ENCODE measurements at regions not wholly inside any gene's neighbourhood (a gene's known extent, or its start where the extent isn't known, plus 50 kb on each side); places are given as distances from the start of the nearest gene placed in this dataset.
"Not testable (repeated sequence)": the region's sequence is repeated elsewhere in the genome, so short reads cannot be mapped to it uniquely, and the experiment has no call there.

- no peaks in the 10 kb centered on the region for H3K4me1 ChIP-seq (replicated peaks)
- H3K4me3 ChIP-seq, result no peak overlapping the region
- no peaks in the 10 kb centered on the region for H3K36me3 ChIP-seq
- H3K27me3 ChIP-seq (replicated peaks), result no peaks in the 10 kb centered on the region
- no peak overlapping the region for H3K27ac ChIP-seq
- no peaks in the 10 kb centered on the region for H3K9me3 ChIP-seq (replicated peaks)
- DNase-seq (ENCODE audit: low read depth in 1 of 2, low spot score in 2 of 2), result no peak
These were observed 592.2 kb downstream of the ADGRL2 start for GRCh38 chr1:82392946-82393345.

DNA sequence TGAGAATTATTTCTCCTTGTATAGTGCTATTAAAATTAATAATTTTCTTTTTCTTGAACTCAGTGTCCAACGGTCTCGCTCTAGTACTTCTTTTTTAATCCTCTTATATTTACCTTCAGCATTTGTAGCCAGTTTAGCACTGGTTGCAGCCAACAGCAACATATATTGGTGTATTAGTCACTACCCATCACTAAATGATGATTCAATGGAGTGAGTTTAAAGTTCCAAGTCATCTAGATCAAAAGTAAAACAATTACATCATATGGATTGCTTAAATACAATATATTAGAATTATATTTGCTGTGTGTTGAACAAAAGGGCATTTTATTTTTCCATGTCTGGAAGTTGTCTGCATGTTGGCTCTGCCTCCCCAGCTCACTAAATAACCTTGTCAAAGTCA, 591.8 kb downstream of the ADGRL2 start:
- no peak for DNase-seq (ENCODE audit: low read depth in 1 of 2, low spot score in 2 of 2)
- H3K4me1 ChIP-seq (replicated peaks), result no peaks in the 10 kb centered on the region
- H3K27me3 ChIP-seq (replicated peaks), result no peaks in the 10 kb centered on the region
- no peak overlapping the region for H3K27ac ChIP-seq
- no peaks in the 10 kb centered on the region for H3K9me3 ChIP-seq (replicated peaks)
- H3K4me3 ChIP-seq, result no peak overlapping the region
- H3K36me3 ChIP-seq, result no peaks in the 10 kb centered on the region

- DNase-seq (ENCODE audit: low read depth in 1 of 2, low spot score in 2 of 2), result no peak
- H3K4me3 ChIP-seq, result no peak overlapping the region
- no peaks in the 10 kb centered on the region for H3K9me3 ChIP-seq (replicated peaks)
- no peaks in the 10 kb centered on the region for H3K27me3 ChIP-seq (replicated peaks)
- H3K27ac ChIP-seq, result no peak overlapping the region
- no peaks in the 10 kb centered on the region for H3K36me3 ChIP-seq
- H3K4me1 ChIP-seq (replicated peaks), result peaks cover 4% of the 10 kb centered on the region; the same call in 1 of the 2 replicates
These were observed 591.0 kb downstream of the ADGRL2 start for GRCh38 chr1:82391712-82392111.

- Histone ChIP-seq H3K27me3 (replicated peaks) (no peaks in the 10 kb centered on the region), H3K4me3 (no peak overlapping the region), H3K27ac (no peak overlapping the region), H3K4me1 (replicated peaks) (peaks cover 5% of the 10 kb centered on the region; the same call in 1 of the 2 replicates), H3K9me3 (replicated peaks) (no peaks in the 10 kb centered on the region), H3K36me3 (no peaks in the 10 kb centered on the region)
- no peak for DNase-seq (ENCODE audit: low read depth in 1 of 2, low spot score in 2 of 2)
These were observed 589.9 kb downstream of the ADGRL2 start for GRCh38 chr1:82390627-82391026.

GRCh38 chr1:82388679-82389078, 587.9 kb downstream of the ADGRL2 start:
- DNase-seq (ENCODE audit: low read depth in 1 of 2, low spot score in 2 of 2), result no peak
- H3K4me3 ChIP-seq, result no peak overlapping the region
- no peak overlapping the region for H3K27ac ChIP-seq
- peaks cover 5% of the 10 kb centered on the region; the same call in 1 of the 2 replicates for H3K4me1 ChIP-seq (replicated peaks)
- no peaks in the 10 kb centered on the region for H3K36me3 ChIP-seq
- H3K9me3 ChIP-seq (replicated peaks), result no peaks in the 10 kb centered on the region
- no peaks in the 10 kb centered on the region for H3K27me3 ChIP-seq (replicated peaks)

GRCh38 chr1:82387012-82387366, 586.3 kb downstream of the ADGRL2 start:
- Histone ChIP-seq H3K36me3 (no peaks in the 10 kb centered on the region), H3K27me3 (replicated peaks) (no peaks in the 10 kb centered on the region), H3K4me3 (no peak overlapping the region), H3K27ac (no peak overlapping the region), H3K4me1 (replicated peaks) (peaks cover 5% of the 10 kb centered on the region; the same call in 1 of the 2 replicates), H3K9me3 (replicated peaks) (no peaks in the 10 kb centered on the region)
- no peak for DNase-seq (ENCODE audit: low read depth in 1 of 2, low spot score in 2 of 2)

DNA sequence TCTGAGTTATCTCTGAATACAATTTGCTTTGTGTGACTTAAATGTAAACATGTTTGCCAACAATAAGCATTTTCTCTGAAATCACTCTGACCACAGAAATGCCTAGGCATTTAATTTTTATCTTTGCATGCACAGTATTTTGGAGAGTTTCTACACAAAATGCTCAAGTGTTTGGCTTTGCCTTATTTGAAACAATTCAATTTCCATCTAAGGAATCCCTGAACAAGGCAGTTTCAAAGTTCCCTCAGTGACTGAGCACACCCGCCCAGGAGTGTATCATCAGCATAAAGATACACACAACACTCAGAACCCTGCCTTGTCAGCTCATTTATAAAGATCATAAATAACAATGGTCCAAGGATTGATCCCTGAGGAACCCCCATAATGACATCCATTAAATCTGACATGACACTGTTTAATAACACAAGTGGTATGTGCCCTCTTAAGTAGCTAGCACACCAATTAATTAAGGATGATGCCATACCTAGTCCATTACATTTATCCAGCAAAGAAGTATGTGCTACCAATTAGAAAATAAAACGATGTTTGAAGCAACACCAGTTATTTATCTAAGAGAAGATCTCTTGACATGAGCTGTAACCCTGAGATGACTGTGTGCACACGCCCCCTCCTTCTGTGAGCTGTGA, 585.8 kb downstream of the ADGRL2 start:
- Histone ChIP-seq H3K27ac (no peak overlapping the region), H3K4me1 (replicated peaks) (peaks cover 5% of the 10 kb centered on the region; the same call in 1 of the 2 replicates), H3K36me3 (no peaks in the 10 kb centered on the region), H3K27me3 (replicated peaks) (no peaks in the 10 kb centered on the region), H3K9me3 (replicated peaks) (no peaks in the 10 kb centered on the region), H3K4me3 (no peak overlapping the region)
- DNase-seq (ENCODE audit: low read depth in 1 of 2, low spot score in 2 of 2), result peak in 1 of 2 experiments; percentile 15

- no peak overlapping the region for H3K27ac ChIP-seq
- DNase-seq (ENCODE audit: low read depth in 1 of 2, low spot score in 2 of 2), result no peak
- H3K4me3 ChIP-seq, result no peak overlapping the region
- H3K9me3 ChIP-seq (replicated peaks), result no peaks in the 10 kb centered on the region
- peaks cover 5% of the 10 kb centered on the region; the same call in 1 of the 2 replicates for H3K4me1 ChIP-seq (replicated peaks)
- H3K27me3 ChIP-seq (replicated peaks), result no peaks in the 10 kb centered on the region
- no peaks in the 10 kb centered on the region for H3K36me3 ChIP-seq
These were observed 584.0 kb downstream of the ADGRL2 start for GRCh38 chr1:82384776-82385175.

DNA sequence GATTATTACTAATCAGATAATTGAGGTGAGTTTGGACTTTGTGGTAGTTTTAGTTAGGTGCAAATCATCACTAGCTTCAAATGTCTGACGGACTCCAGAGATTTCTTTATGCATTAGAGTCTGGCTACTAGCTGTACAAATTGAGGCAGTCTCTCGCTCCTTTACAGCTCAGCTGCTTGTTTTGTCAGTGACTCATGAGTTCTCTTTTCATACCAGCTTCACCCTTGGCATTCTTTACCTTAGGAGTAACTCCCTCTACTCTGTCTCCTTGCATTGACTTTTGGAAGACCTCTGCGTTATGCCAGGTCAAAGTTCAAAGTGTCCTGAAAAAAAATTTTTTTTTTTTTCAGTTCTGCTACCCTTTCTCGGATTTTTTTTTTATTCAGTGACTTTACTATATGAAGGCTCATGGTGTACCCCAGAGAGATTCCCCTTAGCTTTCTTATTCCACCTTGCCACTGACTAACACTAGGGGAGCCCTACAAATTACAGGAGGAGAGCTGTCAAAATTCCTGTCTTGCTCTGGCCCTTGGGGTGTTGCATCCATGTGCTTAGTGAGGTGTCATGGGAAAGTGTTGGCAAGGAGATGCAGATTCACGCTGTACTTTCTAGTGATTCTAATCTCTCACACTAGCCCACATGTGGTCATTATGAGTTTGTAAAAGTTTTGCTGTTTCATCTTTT, 576.6 kb downstream of the ADGRL2 start:
- Histone ChIP-seq H3K27me3 (replicated peaks) (no peaks in the 10 kb centered on the region), H3K27ac (no peak overlapping the region)
- peak in 1 of 2 experiments; percentile 10 for DNase-seq (ENCODE audit: low read depth in 1 of 2, low spot score in 2 of 2)

GRCh38 chr1:82373710-82374109, 573.0 kb downstream of the ADGRL2 start:
- Histone ChIP-seq H3K4me3 (no peak overlapping the region), H3K9me3 (replicated peaks) (no peaks in the 10 kb centered on the region), H3K27me3 (replicated peaks) (no peaks in the 10 kb centered on the region), H3K36me3 (no peaks in the 10 kb centered on the region), H3K4me1 (replicated peaks) (no peaks in the 10 kb centered on the region), H3K27ac (no peak overlapping the region)
- DNase-seq (ENCODE audit: low read depth in 1 of 2, low spot score in 2 of 2), result no peak

More for the DNA sequence above, 576.6 kb downstream of the ADGRL2 start:
- Histone ChIP-seq H3K4me1 (replicated peaks) (no peaks in the 10 kb centered on the region), H3K9me3 (replicated peaks) (no peaks in the 10 kb centered on the region), H3K4me3 (no peak overlapping the region), H3K36me3 (no peaks in the 10 kb centered on the region)

- no peaks in the 10 kb centered on the region for H3K36me3 ChIP-seq
- no peak overlapping the region for H3K4me3 ChIP-seq
- H3K9me3 ChIP-seq (replicated peaks), result no peaks in the 10 kb centered on the region; the same call in 1 of the 2 replicates
- no peaks in the 10 kb centered on the region for H3K4me1 ChIP-seq (replicated peaks)
- DNase-seq (ENCODE audit: low read depth in 1 of 2, low spot score in 2 of 2), result no peak
- H3K27ac ChIP-seq, result no peak overlapping the region
- H3K27me3 ChIP-seq (replicated peaks), result no peaks in the 10 kb centered on the region
These were observed 571.2 kb downstream of the ADGRL2 start for GRCh38 chr1:82371844-82372498.

GRCh38 chr1:82367456-82367855, 566.7 kb downstream of the ADGRL2 start:
- H3K4me3 ChIP-seq, result no peak overlapping the region
- H3K9me3 ChIP-seq (replicated peaks), result no peaks in the 10 kb centered on the region; the same call in 1 of the 2 replicates
- H3K27ac ChIP-seq, result no peak overlapping the region
- no peaks in the 10 kb centered on the region for H3K27me3 ChIP-seq (replicated peaks)
- no peak for DNase-seq (ENCODE audit: low read depth in 1 of 2, low spot score in 2 of 2)
- H3K4me1 ChIP-seq (replicated peaks), result no peaks in the 10 kb centered on the region
- no peaks in the 10 kb centered on the region for H3K36me3 ChIP-seq

GRCh38 chr1:82366689-82367088, 566.0 kb downstream of the ADGRL2 start:
- DNase-seq (ENCODE audit: low read depth in 1 of 2, low spot score in 2 of 2), result no peak
- H3K36me3 ChIP-seq, result no peaks in the 10 kb centered on the region
- H3K4me3 ChIP-seq, result no peak overlapping the region
- no peaks in the 10 kb centered on the region for H3K27me3 ChIP-seq (replicated peaks)
- H3K27ac ChIP-seq, result no peak overlapping the region
- H3K9me3 ChIP-seq (replicated peaks), result no peaks in the 10 kb centered on the region; the same call in 1 of the 2 replicates
- H3K4me1 ChIP-seq (replicated peaks), result 0 out of 2 replicates have a peak, but pooled peaks cover 3% of the 10 kb centered on the region

- DNase-seq (ENCODE audit: low read depth in 1 of 2, low spot score in 2 of 2), result peak; percentile 22 to 44
- not testable (repeated sequence) for H3K36me3 ChIP-seq; H3K4me3 ChIP-seq; H3K4me1 ChIP-seq (replicated peaks); H3K9me3 ChIP-seq (replicated peaks); H3K27me3 ChIP-seq (replicated peaks)
- H3K27ac ChIP-seq, result peak overlapping the region; percentile 39; the same call in 1 of the 2 replicates
These were observed 558.8 kb downstream of the ADGRL2 start for GRCh38 chr1:82359541-82359940.
